ENCODE measurements at regions not wholly inside any gene's neighbourhood (a gene's known extent, or its start where the extent isn't known, plus 50 kb on each side); places are given as distances from the start of the nearest gene placed in this dataset.
"Not testable (repeated sequence)": the region's sequence is repeated elsewhere in the genome, so short reads cannot be mapped to it uniquely, and the experiment has no call there.

GRCh38 chr16:64304396-64304795 is 817.5 kb downstream of the CDH11 start:
- DNase-seq (ENCODE audit: low read depth in 2 of 2) = no peak

GRCh38 chr16:64297863-64298600 is 823.8 kb downstream of the CDH11 start:
- no peak for DNase-seq (ENCODE audit: low read depth in 2 of 2)

- DNase-seq (ENCODE audit: low read depth in 2 of 2) = no peak
Measured at GRCh38 chr16:64295466-64295865, 826.4 kb downstream of the CDH11 start.

- no peak for DNase-seq (ENCODE audit: low read depth in 2 of 2)
Measured at GRCh38 chr16:64292953-64293352, 828.9 kb downstream of the CDH11 start.

- DNase-seq (ENCODE audit: low read depth in 2 of 2) = no peak
Measured at GRCh38 chr16:64292161-64292560, 829.7 kb downstream of the CDH11 start.

GRCh38 chr16:64290461-64290860 is 831.4 kb downstream of the CDH11 start:
- DNase-seq (ENCODE audit: low read depth in 2 of 2) = no peak

GRCh38 chr16:64287655-64288528 is 834.0 kb downstream of the CDH11 start:
- DNase-seq (ENCODE audit: low read depth in 2 of 2) = no peak

- DNase-seq (ENCODE audit: low read depth in 2 of 2) = no peak
Measured at GRCh38 chr16:64282181-64282580, 839.7 kb downstream of the CDH11 start.

GRCh38 chr16:64280317-64280716 is 841.5 kb downstream of the CDH11 start:
- no peak for DNase-seq (ENCODE audit: low read depth in 2 of 2)

- peak; percentile 24 to 29 for DNase-seq (ENCODE audit: low read depth in 2 of 2)
Measured at GRCh38 chr16:64278196-64278595, 843.7 kb downstream of the CDH11 start.

GRCh38 chr16:64276646-64277045 is 845.2 kb downstream of the CDH11 start:
- DNase-seq (ENCODE audit: low read depth in 2 of 2) = no peak

GRCh38 chr16:64272028-64272427 is 849.8 kb downstream of the CDH11 start:
- no peak for DNase-seq (ENCODE audit: low read depth in 2 of 2)

- peak; percentile 34 to 36 for DNase-seq (ENCODE audit: low read depth in 2 of 2)
Measured at GRCh38 chr16:64269756-64270155, 852.1 kb downstream of the CDH11 start.

GRCh38 chr16:64265756-64266155 is 856.1 kb downstream of the CDH11 start:
- DNase-seq (ENCODE audit: low read depth in 2 of 2) = peak; percentile 50 to 56

- DNase-seq (ENCODE audit: low read depth in 2 of 2) = not testable (repeated sequence)
Measured at GRCh38 chr16:64260631-64261401, 861.0 kb downstream of the CDH11 start.

GRCh38 chr16:64254443-64255367 is 867.2 kb downstream of the CDH11 start:
- DNase-seq (ENCODE audit: low read depth in 2 of 2) = no peak

- DNase-seq (ENCODE audit: low read depth in 2 of 2) = no peak
Measured at GRCh38 chr16:64253525-64253924, 868.3 kb downstream of the CDH11 start.

- DNase-seq (ENCODE audit: low read depth in 2 of 2) = no peak
Measured at GRCh38 chr16:64253096-64253495, 868.8 kb downstream of the CDH11 start.

- DNase-seq (ENCODE audit: low read depth in 2 of 2) = no peak
Measured at GRCh38 chr16:64251742-64252141, 870.1 kb downstream of the CDH11 start.

- DNase-seq (ENCODE audit: low read depth in 2 of 2) = peak; percentile 17 to 18
Measured at GRCh38 chr16:64250866-64251265, 871.0 kb downstream of the CDH11 start.

- DNase-seq (ENCODE audit: low read depth in 2 of 2) = no peak
Measured at GRCh38 chr16:64242492-64242891, 879.4 kb downstream of the CDH11 start.

All from fibroblast of skin of left quadriceps (primary cell).